Activated T-helper 17 cell treated with anti-CD3 and anti-CD28 coated beads, Interleukin-2, amount 50 U/mL, for 72 hours (primary cell): ENCODE measurements at regions not wholly inside any gene's neighbourhood (a gene's known extent, or its start where the extent isn't known, plus 50 kb on each side); places are given as distances from the start of the nearest gene placed in this dataset.

Source experiments
- ATAC-seq: fragments of 150-1000 bp; cut with Tn5 transposase; replicated peaks from 2 replicates; pipeline ENCODE4 v1.10.0; 2021; ENCODE audit warnings: mild to moderate bottlenecking, moderate library complexity
- H3K27ac Mint-ChIP-seq: one replicate; pipeline ENCODE4 v1.8.0; 2022; ENCODE audit warnings: mixed read lengths
- H3K27me3 Mint-ChIP-seq: one replicate; pipeline ENCODE4 v1.8.0; 2022; ENCODE audit warnings: mixed read lengths
- H3K36me3 Mint-ChIP-seq: one replicate; pipeline ENCODE4 v1.8.0; 2022; ENCODE audit warnings: low read depth, mild to moderate bottlenecking, mixed read lengths
- H3K4me1 Mint-ChIP-seq: one replicate; pipeline ENCODE4 v1.8.0; 2022; ENCODE audit warnings: mixed read lengths
- H3K4me3 Mint-ChIP-seq: one replicate; pipeline ENCODE4 v1.8.0; 2022; ENCODE audit warnings: mild to moderate bottlenecking, mixed read lengths
- H3K9me3 Mint-ChIP-seq: one replicate; pipeline ENCODE4 v1.8.0; 2022; ENCODE audit warnings: mixed read lengths

DNA sequence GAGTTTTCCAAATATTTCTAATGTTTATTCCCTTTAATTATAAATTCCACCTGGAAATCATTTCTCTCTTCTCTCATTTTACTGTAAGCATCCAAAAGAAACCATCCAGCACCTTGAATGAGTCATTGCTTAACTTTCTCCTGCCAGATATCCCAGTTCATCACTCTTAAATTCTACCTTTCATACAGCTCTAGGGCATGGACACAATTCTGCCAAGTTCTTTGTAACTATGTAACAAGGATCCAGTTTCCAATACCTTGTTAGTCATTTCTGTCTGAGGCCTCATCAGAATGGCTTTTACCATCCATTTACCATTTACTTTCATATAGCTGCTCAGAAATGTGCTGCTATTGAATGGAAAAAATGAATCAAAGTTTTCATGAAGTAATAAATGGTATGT, 455.4 kb upstream of the TENM4 start:
- Mint-ChIP-seq H3K36me3 (no peaks in the 10 kb centered on the region), H3K27ac (no peak overlapping the region), H3K4me3 (no peak overlapping the region), H3K9me3 (peaks cover 14% of the 10 kb centered on the region), H3K27me3 (no peaks in the 10 kb centered on the region), H3K4me1 (no peaks in the 10 kb centered on the region)
- ATAC-seq: no peak

DNA sequence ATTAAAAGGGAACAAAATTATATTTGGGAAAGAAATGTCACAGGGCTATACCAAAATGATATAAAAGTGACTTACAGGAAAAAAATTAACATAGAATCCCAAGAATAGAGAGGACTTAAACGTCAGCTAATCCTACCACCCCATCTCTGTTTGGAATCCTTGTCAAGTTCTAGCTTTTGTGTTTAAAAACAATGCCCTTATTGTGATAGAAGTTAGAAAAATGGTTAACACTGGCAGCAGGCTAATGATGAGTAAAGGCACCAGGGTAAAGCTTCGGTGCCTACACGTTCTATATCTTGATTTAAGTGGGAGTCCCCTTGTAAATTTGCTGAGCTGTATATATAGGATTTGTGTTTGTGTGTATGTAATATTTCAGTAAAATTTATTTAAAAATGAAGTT, 453.3 kb upstream of the TENM4 start:
- Mint-ChIP-seq H3K27me3 (no peaks in the 10 kb centered on the region), H3K4me3 (no peak overlapping the region), H3K4me1 (no peaks in the 10 kb centered on the region)

DNA sequence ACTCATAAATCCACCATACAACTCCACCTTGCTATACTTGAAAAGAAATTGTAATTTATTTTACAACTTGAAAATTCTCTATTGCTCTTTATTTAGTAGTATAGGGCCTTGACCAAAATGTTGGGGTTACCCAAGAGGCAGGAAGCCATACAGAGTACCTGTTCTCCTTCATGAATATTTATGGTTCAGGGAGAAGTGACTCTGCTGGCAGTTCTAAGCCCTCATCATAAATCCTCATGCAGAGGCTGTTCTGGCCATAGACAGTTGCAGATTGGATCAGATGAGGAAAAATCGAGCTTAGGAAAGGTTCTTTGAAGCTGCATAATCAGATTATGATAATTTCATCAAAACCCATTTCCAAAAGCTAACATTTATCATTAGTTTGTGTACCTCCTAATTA, 449.4 kb upstream of the TENM4 start:
- Mint-ChIP-seq H3K27ac (no peak overlapping the region), H3K4me3 (no peak overlapping the region), H3K4me1 (no peaks in the 10 kb centered on the region), H3K9me3 (peaks cover 4% of the 10 kb centered on the region), H3K36me3 (no peaks in the 10 kb centered on the region), H3K27me3 (no peaks in the 10 kb centered on the region)
- ATAC-seq: no peak

More for the DNA sequence above, 453.3 kb upstream of the TENM4 start:
- ATAC-seq: no peak
- Mint-ChIP-seq H3K27ac (no peak overlapping the region), H3K36me3 (no peaks in the 10 kb centered on the region), H3K9me3 (peaks cover 10% of the 10 kb centered on the region)

DNA sequence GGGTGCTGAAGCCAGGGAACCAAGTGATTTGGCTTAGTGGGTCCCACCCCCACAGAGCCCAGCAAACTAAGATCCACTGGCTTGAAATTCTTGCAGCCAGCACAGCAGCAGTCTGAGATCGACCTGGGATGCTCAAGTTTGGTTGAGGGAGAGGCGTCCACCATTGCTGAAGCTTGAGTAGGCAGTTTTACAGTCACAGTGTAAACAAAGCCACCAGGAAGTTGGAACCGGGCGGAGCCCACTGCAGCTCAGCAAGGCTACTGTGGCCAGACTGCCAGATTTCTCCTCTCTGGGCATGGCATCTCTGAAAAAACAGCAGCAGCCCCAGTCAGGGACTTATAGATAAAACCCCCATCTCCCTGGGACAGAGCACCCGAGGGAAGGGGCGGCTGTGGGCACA, 424.1 kb upstream of the TENM4 start:
- H3K27ac Mint-ChIP-seq: no peak overlapping the region
- ATAC-seq: no peak
- no peaks in the 10 kb centered on the region for H3K36me3 Mint-ChIP-seq
- H3K4me1 Mint-ChIP-seq: no peaks in the 10 kb centered on the region
- H3K4me3 Mint-ChIP-seq: no peak overlapping the region
- peaks cover 25% of the 10 kb centered on the region for H3K9me3 Mint-ChIP-seq
- no peaks in the 10 kb centered on the region for H3K27me3 Mint-ChIP-seq

DNA sequence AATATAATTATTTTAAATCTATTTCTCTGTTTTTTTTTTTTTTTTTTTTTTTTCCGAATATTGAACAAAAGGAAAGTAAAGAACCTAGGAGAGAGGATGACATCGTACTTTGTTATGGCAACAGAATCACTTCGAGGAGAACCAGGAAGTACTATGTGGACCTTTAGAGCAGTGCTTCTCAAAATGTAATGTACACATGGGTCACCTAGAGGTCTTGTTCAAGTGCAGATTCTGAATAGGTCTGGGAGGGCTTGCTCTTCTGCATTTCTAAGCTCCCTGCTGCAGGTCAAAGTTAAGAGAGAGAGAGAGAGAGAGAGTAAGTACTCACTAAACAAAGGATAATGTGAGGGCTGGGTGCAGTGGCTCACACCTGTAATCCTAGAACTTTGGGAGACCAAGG, 419.5 kb upstream of the TENM4 start:
- Mint-ChIP-seq H3K27ac (no peak overlapping the region), H3K36me3 (no peaks in the 10 kb centered on the region), H3K4me3 (no peak overlapping the region), H3K9me3 (peaks cover 21% of the 10 kb centered on the region), H3K27me3 (no peaks in the 10 kb centered on the region), H3K4me1 (no peaks in the 10 kb centered on the region)
- ATAC-seq: no peak

DNA sequence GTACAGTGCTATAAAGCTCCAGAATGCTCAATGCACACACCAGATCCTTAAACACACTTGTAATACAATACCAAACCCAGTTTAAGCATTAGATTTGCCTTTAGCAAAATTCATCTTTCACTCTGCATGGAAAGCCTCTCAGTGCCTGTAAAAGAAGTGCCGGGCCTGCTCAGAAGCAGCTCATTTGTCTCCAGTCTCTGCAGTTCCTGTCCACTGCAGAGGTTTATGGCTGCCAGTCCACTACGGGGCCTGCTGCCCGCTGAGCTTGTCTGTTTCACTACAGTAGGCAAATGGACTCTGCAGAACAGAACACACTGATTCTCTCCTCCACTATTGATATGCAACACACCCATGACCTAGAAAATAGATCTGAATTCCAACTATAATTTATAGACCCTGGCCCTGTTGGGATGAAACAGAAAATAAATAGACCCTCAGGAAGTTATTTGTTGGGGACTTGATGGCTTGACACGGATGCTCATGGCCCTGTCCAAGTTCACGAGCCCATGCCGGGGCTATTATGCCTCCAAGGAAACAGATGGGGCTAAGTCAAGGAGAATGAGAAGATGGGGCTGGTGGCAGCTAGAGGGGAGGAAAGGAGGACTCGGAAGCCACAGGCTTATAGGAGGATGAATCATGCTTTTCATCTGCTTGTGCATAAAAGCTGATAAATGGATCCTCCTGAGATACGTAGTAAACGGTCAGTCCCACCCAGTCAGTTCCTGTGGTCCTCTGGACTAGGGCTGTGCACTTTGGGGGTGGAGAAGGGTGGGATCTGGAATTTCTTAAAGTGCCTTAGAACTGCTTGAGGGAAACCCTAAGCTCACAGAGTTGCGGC, 416.8 kb upstream of the TENM4 start:
- Mint-ChIP-seq H3K27me3 (no peaks in the 10 kb centered on the region), H3K4me3 (no peak overlapping the region), H3K4me1 (no peaks in the 10 kb centered on the region), H3K36me3 (no peaks in the 10 kb centered on the region), H3K9me3 (peaks cover 21% of the 10 kb centered on the region), H3K27ac (no peak overlapping the region)
- no peak for ATAC-seq

DNA sequence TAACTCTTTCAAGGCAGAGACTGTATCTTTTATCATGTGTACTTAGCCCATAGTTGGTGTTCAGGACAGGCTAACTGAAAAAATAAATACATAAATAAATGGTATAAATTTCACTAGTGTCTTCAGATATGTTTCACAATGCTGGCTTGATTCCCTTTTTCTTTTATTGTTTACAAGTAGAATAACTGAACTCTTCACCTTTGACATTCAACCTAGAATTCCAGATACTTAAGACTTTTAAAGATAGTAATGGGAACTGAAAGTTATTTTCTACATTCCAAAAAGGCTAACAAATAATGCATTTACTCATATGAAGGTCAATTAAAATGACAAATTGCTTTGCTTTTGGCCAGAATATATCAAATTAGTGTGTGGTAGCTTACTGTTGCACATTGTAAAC, 411.3 kb upstream of the TENM4 start:
- no peaks in the 10 kb centered on the region for H3K27me3 Mint-ChIP-seq
- no peaks in the 10 kb centered on the region for H3K4me1 Mint-ChIP-seq
- H3K36me3 Mint-ChIP-seq: no peaks in the 10 kb centered on the region
- peaks cover 12% of the 10 kb centered on the region for H3K9me3 Mint-ChIP-seq
- no peak overlapping the region for H3K4me3 Mint-ChIP-seq
- H3K27ac Mint-ChIP-seq: no peak overlapping the region
- no peak for ATAC-seq

DNA sequence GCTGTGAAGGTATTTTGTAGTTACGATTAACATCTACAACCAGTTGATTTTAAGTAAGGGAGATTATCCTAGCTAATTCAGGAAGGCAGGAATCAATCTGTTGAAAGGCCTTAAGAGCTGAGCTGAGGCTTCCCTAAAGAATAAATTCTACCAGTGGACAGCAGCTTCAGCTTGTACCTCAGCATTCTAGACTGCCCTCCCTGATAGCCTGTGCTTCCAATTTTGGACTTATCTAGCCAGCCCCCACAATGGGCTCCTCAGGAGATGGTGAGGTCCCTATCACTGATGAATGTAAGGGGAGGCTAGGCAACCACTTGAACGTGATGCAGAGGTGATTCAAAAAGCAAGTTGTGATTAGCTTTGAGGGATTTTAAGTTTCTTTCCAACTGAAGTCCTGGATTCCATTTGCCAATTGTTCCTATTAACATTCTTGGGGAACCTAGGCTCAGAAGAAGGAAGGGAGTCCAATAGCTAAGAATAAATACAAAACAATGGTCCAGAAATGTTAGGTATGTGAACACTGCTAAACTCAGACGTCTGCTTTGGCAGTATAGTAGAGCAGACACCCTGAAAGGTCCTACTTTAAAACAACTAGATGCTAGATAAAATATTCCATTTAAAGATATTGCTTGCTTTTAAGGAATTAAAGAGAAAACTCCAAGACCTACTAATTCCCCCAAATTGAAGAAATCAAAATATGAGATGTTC, 404.3 kb upstream of the TENM4 start:
- H3K36me3 Mint-ChIP-seq: no peaks in the 10 kb centered on the region
- peaks cover 11% of the 10 kb centered on the region for H3K9me3 Mint-ChIP-seq

DNA sequence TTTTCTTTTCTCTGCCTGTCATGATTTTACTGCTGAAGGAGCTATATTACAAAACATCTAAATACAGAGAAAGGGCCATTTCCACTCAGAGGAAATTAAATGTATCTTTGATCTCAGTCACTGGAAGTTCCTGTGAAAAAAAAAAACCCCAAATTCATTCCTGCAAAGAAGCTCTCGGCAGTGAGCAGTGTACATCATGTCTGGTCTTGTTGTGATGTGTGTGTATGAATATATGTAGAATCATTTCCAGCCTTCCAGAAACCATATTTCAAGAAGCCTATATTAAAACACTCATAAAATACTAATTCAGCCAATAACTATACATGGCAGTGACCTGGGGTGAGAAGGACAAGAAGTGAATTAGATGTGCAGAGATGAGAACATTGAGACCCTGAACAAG, 393.2 kb upstream of the TENM4 start:
- no peak for ATAC-seq
- H3K27ac Mint-ChIP-seq: no peak overlapping the region
- H3K36me3 Mint-ChIP-seq: no peaks in the 10 kb centered on the region
- H3K27me3 Mint-ChIP-seq: no peaks in the 10 kb centered on the region
- H3K4me1 Mint-ChIP-seq: no peaks in the 10 kb centered on the region
- peaks cover 11% of the 10 kb centered on the region for H3K9me3 Mint-ChIP-seq
- H3K4me3 Mint-ChIP-seq: no peak overlapping the region

More for the DNA sequence above, 404.3 kb upstream of the TENM4 start:
- Mint-ChIP-seq H3K4me1 (no peaks in the 10 kb centered on the region), H3K4me3 (no peak overlapping the region), H3K27me3 (peaks cover 4% of the 10 kb centered on the region), H3K27ac (no peak overlapping the region)
- ATAC-seq: no peak

DNA sequence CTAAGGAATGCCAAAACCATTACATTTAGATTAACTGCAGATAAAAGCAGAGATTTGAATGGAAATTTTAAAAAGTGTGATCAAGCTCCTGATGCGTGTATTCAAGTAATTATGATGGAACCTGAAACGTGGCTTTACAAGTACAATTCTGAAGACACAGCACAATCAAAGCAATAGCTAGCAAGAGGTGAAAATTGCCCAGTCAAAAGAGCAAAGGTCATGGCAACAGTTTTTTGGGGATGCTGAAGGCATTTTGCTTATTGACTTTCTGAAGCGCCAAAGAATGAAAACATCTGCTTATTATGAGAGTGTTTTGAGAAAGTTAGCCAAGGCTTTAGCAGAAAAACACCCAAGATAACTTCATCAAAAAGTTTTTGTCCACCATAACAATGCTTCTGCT, 389.6 kb upstream of the TENM4 start:
- no peak overlapping the region for H3K4me3 Mint-ChIP-seq
- H3K27me3 Mint-ChIP-seq: no peaks in the 10 kb centered on the region
- no peak for ATAC-seq
- H3K9me3 Mint-ChIP-seq: peaks cover 15% of the 10 kb centered on the region
- H3K36me3 Mint-ChIP-seq: no peaks in the 10 kb centered on the region
- H3K27ac Mint-ChIP-seq: no peak overlapping the region
- no peaks in the 10 kb centered on the region for H3K4me1 Mint-ChIP-seq

DNA sequence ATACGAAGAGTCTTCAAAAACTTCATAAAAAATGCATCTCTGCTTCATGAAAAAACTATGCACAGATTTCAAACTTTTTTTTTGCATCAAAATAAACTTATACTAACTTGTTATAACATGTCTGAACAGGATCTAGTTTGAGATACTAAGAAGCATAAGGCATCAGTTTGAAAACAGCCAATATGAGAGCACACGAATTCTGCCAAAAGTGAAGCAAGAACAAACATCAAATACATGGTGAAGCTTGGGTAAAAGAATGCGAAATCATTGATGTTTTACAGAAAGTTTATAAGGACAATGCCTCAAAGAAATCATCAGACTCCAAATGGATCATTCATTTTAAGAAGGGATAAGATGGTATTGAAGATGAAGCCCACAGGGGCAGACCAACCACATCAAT, 389.1 kb upstream of the TENM4 start:
- Mint-ChIP-seq H3K36me3 (no peaks in the 10 kb centered on the region), H3K27me3 (no peaks in the 10 kb centered on the region), H3K9me3 (peaks cover 15% of the 10 kb centered on the region)

DNA sequence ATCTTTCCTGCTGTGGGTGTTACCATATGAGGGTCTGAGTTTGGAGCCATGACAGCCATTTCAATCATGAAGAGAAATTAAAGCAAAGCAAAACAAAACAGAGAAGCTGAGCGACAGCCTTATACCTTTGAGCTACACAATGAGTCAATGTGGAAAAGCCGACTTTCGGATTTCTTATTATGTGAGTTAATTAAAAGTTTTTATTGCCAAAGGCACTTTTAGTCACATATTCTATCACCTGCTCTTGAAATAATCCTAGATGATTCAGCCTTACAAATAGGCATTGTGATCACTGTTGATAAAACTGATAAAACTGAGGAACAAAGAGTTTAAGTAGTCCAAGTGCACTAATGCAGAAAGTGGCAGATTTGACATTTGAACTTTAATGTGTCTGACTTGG, 381.9 kb upstream of the TENM4 start:
- no peaks in the 10 kb centered on the region for H3K4me1 Mint-ChIP-seq
- no peak for ATAC-seq
- H3K9me3 Mint-ChIP-seq: peaks cover 14% of the 10 kb centered on the region
- no peaks in the 10 kb centered on the region for H3K36me3 Mint-ChIP-seq
- no peak overlapping the region for H3K4me3 Mint-ChIP-seq
- no peaks in the 10 kb centered on the region for H3K27me3 Mint-ChIP-seq
- no peak overlapping the region for H3K27ac Mint-ChIP-seq

More for the DNA sequence above, 389.1 kb upstream of the TENM4 start:
- ATAC-seq: no peak
- Mint-ChIP-seq H3K4me3 (no peak overlapping the region), H3K4me1 (no peaks in the 10 kb centered on the region), H3K27ac (no peak overlapping the region)

DNA sequence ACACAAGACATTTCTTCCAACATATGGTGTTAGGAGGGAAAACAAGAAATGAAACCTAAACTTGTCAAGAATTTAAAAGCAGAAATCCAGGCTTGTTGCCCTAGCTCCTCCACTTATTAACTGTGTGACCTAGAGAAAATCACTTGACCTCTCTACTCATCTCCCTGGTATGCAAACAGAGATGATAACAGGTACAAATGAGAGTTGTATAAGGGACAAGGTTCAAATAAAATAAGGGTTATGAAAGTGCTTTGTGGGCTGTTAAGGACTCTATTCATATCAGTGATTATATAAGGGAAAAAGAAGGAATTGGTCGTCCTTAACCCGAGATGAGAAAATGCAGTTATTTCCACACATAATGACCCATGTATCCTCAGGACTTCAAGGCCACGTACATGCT, 372.7 kb upstream of the TENM4 start:
- Mint-ChIP-seq H3K4me1 (no peaks in the 10 kb centered on the region), H3K4me3 (no peak overlapping the region), H3K9me3 (peaks cover 27% of the 10 kb centered on the region), H3K27me3 (no peaks in the 10 kb centered on the region), H3K36me3 (no peaks in the 10 kb centered on the region), H3K27ac (no peak overlapping the region)
- ATAC-seq: no peak

DNA sequence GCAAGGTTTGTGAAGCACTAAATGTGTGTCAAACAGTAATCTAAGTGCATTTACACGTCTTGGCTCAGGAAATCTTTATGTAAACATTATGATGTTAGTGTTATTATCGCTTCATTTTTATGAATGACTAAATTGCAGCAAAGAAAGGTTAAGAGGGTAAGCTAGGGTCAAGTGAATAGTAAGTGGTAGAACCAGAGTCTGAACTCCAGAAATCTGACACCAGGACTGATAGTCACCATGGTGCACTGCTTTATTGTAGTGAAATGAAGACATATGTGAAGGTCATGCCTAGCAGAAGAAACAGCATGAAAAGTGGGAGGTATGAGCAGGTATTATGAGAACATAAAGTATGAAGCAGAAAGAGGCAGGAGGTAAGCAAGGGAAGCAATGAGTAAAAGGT, 368.7 kb upstream of the TENM4 start:
- ATAC-seq: no peak
- Mint-ChIP-seq H3K36me3 (no peaks in the 10 kb centered on the region), H3K4me3 (no peak overlapping the region), H3K27me3 (no peaks in the 10 kb centered on the region), H3K27ac (no peak overlapping the region), H3K9me3 (peaks cover 13% of the 10 kb centered on the region), H3K4me1 (no peaks in the 10 kb centered on the region)

DNA sequence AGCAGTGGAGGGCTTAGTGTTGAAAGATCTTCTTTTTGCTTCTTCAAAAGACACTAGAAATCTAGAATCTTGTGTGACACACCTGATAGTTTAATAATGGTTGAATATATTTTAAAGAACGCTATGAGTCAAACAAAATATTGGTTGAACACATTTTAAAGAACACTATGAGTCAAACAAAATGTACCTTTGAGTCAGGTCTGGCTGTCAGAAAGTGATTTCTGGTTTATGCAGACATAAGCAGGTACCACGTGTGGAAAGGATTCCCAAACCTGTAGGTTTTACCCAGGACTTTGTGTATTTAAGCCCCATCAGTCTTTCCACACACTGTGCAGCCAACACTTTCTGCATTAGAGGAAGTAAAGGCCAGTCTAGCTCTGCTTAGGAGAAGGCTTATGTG, 366.7 kb upstream of the TENM4 start:
- H3K27me3 Mint-ChIP-seq: no peaks in the 10 kb centered on the region
- no peak for ATAC-seq
- no peak overlapping the region for H3K4me3 Mint-ChIP-seq
- peaks cover 10% of the 10 kb centered on the region for H3K9me3 Mint-ChIP-seq
- no peaks in the 10 kb centered on the region for H3K4me1 Mint-ChIP-seq
- no peaks in the 10 kb centered on the region for H3K36me3 Mint-ChIP-seq
- H3K27ac Mint-ChIP-seq: no peak overlapping the region
